Testis (tissue), 2 donors: ENCODE measurements at regions not wholly inside any gene's neighbourhood (a gene's known extent, or its start where the extent isn't known, plus 50 kb on each side); places are given as distances from the start of the nearest gene placed in this dataset.

Source experiments
- CTCF ChIP-seq, 3 experiments: fragments of 450-650 bp in 2 of 3; fragments of 200-600 bp in 1 of 3; sonication (generic) in 1 of 3; IDR thresholded peaks; one replicate each; pipeline ENCODE4 v1.5.1; 2016 to 2019; ENCODE audit warnings: antibody characterized with exemption in 3 of 3, mild to moderate bottlenecking in 2 of 3, moderate library complexity in 1 of 3
- POLR2A ChIP-seq: fragments of 450-650 bp; IDR thresholded peaks from one replicate; pipeline ENCODE4 v1.6.1; 2017; ENCODE audit warnings: antibody characterized with exemption, mild to moderate bottlenecking, moderate library complexity

- no peak for TF ChIP-seq POLR2A
- TF ChIP-seq CTCF (IDR thresholded peaks at IDR 0.05) = no peak
Measured at GRCh38 chr6:142679907-142680700, 264.9 kb downstream of the HIVEP2 start.
